ENCODE measurements at regions not wholly inside any gene's neighbourhood (a gene's known extent, or its start where the extent isn't known, plus 50 kb on each side); places are given as distances from the start of the nearest gene placed in this dataset.

DNA sequence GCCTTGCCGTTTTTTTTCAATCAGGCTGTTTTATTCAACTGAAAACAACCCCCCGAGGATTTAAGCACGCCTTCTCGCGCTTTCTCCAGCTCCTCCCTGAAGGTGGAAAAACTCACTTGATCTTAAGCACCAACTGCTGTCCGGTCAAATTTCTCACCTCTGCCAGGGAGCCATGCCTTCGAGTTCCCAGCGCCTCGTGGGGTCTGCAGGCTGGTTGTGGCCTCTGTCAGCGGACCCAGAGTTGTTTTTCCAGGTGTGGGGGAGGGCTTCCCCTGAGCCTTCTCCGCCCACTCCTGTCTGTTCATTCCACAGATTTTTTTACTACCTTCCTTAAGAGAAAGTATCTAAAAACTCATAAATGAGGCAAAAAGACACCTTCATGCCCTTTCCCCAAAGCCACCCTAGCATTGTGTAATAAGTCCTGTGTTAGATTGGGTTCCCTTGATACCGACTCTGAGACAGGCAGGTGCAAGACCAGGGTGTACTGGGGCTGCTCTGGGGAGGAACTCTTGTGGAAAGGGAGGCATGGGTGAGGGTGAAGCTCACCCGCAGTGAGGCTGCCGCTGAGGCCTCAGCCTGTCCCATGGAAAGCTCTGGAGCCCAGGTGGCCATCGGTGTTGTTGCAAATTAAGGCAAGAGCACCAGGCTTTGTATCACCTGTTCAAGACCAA is 101.6 kb downstream of the AXIN2 start:
- no peaks in the 10 kb centered on the region; the same call in 1 of the 2 replicates for H3K9me3 Mint-ChIP-seq
- H3K4me3 Mint-ChIP-seq: no peak overlapping the region
- TF ChIP-seq, protein P1, sequence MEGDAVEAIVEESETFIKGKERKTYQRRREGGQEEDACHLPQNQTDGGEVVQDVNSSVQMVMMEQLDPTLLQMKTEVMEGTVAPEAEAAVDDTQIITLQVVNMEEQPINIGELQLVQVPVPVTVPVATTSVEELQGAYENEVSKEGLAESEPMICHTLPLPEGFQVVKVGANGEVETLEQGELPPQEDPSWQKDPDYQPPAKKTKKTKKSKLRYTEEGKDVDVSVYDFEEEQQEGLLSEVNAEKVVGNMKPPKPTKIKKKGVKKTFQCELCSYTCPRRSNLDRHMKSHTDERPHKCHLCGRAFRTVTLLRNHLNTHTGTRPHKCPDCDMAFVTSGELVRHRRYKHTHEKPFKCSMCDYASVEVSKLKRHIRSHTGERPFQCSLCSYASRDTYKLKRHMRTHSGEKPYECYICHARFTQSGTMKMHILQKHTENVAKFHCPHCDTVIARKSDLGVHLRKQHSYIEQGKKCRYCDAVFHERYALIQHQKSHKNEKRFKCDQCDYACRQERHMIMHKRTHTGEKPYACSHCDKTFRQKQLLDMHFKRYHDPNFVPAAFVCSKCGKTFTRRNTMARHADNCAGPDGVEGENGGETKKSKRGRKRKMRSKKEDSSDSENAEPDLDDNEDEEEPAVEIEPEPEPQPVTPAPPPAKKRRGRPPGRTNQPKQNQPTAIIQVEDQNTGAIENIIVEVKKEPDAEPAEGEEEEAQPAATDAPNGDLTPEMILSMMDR (IDR thresholded peaks at IDR 0.05): no peak
- H3K36me3 Mint-ChIP-seq (ENCODE audit: low read depth): no peaks in the 10 kb centered on the region
- no peak for DNase-seq
- peaks cover 18% of the 10 kb centered on the region for H3K27me3 Mint-ChIP-seq (ENCODE audit: insufficient read depth)
- no peak overlapping the region for H3K27ac Mint-ChIP-seq
- H3K4me1 Mint-ChIP-seq (ENCODE audit: low read depth): no peaks in the 10 kb centered on the region

- DNase-seq: no peak
- H3K27ac Mint-ChIP-seq: no peak overlapping the region
- H3K4me3 Mint-ChIP-seq: no peak overlapping the region
- no peaks in the 10 kb centered on the region; the same call in 1 of the 2 replicates for H3K9me3 Mint-ChIP-seq
- H3K4me1 Mint-ChIP-seq (ENCODE audit: low read depth): no peaks in the 10 kb centered on the region
- H3K27me3 Mint-ChIP-seq (ENCODE audit: insufficient read depth): peaks cover 13% of the 10 kb centered on the region
- no peaks in the 10 kb centered on the region; the same call in 1 of the 2 replicates for H3K36me3 Mint-ChIP-seq (ENCODE audit: low read depth)
- TF ChIP-seq, protein P1 (IDR thresholded peaks at IDR 0.05): no peak
These were observed 103.7 kb downstream of the AXIN2 start for GRCh38 chr17:65457635-65458257.

DNA sequence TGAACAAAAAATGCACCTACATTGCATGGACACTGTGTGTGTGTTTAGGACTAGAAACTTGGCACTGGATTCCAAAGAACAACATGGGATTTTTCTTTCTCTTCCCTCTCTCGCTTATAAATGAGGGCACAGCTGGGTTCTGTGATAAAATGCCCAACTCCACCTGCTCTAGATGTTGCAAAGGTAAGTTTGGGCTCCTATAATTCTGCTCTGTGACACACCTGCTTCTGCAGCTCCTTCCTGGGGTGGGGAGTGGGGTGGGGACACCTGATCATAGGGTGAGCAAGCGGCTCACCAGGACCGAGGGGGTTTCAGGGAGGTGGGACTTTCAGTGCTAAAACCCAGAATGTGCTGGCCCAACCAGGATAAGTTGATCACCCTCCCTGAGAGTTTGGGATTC is 104.3 kb downstream of the AXIN2 start:
- H3K27ac Mint-ChIP-seq: no peak overlapping the region
- TF ChIP-seq, protein P1 (IDR thresholded peaks at IDR 0.05): no peak
- H3K4me3 Mint-ChIP-seq: no peak overlapping the region
- peaks cover 13% of the 10 kb centered on the region for H3K27me3 Mint-ChIP-seq (ENCODE audit: insufficient read depth)
- no peaks in the 10 kb centered on the region for H3K4me1 Mint-ChIP-seq (ENCODE audit: low read depth)
- H3K9me3 Mint-ChIP-seq: no peaks in the 10 kb centered on the region; the same call in 1 of the 2 replicates
- no peak for DNase-seq
- no peaks in the 10 kb centered on the region; the same call in 1 of the 2 replicates for H3K36me3 Mint-ChIP-seq (ENCODE audit: low read depth)

- no peaks in the 10 kb centered on the region for H3K9me3 Mint-ChIP-seq
- no peak overlapping the region for H3K4me3 Mint-ChIP-seq
- TF ChIP-seq, protein P1 (IDR thresholded peaks at IDR 0.05): no peak
- no peaks in the 10 kb centered on the region; the same call in 1 of the 2 replicates for H3K36me3 Mint-ChIP-seq (ENCODE audit: low read depth)
- H3K27me3 Mint-ChIP-seq (ENCODE audit: insufficient read depth): peaks cover 13% of the 10 kb centered on the region
- no peak for DNase-seq
- no peak overlapping the region for H3K27ac Mint-ChIP-seq
- no peaks in the 10 kb centered on the region for H3K4me1 Mint-ChIP-seq (ENCODE audit: low read depth)
These were observed 104.9 kb downstream of the AXIN2 start for GRCh38 chr17:65456368-65457151.

DNA sequence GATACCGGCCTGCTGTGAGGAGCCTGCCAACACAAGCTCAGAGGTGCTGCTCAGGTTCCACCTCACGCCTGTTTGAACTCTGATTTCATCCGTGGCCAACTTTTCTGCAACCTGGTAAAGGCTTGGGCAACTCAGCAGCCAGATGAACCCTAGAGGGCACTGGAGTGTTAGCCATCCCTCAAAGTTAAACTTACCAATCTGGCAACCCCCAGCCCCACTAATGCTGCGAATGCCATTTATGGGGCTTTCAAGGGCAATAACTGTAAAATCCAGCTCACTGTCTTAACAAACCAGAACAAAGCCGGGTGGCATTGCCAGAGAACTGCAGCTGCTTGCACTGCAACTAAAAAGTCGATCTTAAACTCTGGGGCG is 105.5 kb downstream of the AXIN2 start:
- no peak for DNase-seq
- peaks cover 9% of the 10 kb centered on the region for H3K27me3 Mint-ChIP-seq (ENCODE audit: insufficient read depth)

More for the DNA sequence above, 105.5 kb downstream of the AXIN2 start:
- Mint-ChIP-seq H3K27ac (no peak overlapping the region), H3K4me3 (no peak overlapping the region), H3K4me1 (ENCODE audit: low read depth) (no peaks in the 10 kb centered on the region), H3K36me3 (ENCODE audit: low read depth) (no peaks in the 10 kb centered on the region; the same call in 1 of the 2 replicates), H3K9me3 (no peaks in the 10 kb centered on the region)
- TF ChIP-seq, protein P1 (IDR thresholded peaks at IDR 0.05): no peak; the same call in 1 of the 2 replicates
